WTC11 (cell line): ENCODE measurements at regions not wholly inside any gene's neighbourhood (a gene's known extent, or its start where the extent isn't known, plus 50 kb on each side); places are given as distances from the start of the nearest gene placed in this dataset.

Experiments used
- ATAC-seq: fragments of 200-7000 bp; cut with Tn5 transposase; 2 replicates; pipeline ENCODE4 v1.10.0; 2021; ENCODE audit warnings: mild to moderate bottlenecking, moderate library complexity
- CTCF ChIA-PET: fragments of 300-600 bp; sonication (Branson Sonifier 250); formaldehyde crosslinking; loops from one replicate; lab custom pipeline; 2021; ENCODE audit warnings: antibody characterized with exemption; lab: Charles Lee
- POLR2A ChIA-PET: fragments of 350-600 bp; sonication (Branson Sonifier 250); formaldehyde crosslinking; loops from one replicate; lab custom pipeline; 2021; ENCODE audit warnings: antibody characterized with exemption; lab: Charles Lee
- DNase-seq: peaks from one replicate; pipeline ENCODE4 v3.0.0; 2021; ENCODE audit warnings: low spot score
- H3K27ac Mint-ChIP-seq: 2 replicates; pipeline ENCODE4 v1.8.0; 2021; ENCODE audit warnings: mixed read lengths
- H3K27me3 Mint-ChIP-seq: 2 replicates; pipeline ENCODE4 v1.8.0; 2021; ENCODE audit warnings: low read depth, mild to moderate bottlenecking, moderate library complexity, mixed read lengths
- H3K36me3 Mint-ChIP-seq: 2 replicates; pipeline ENCODE4 v1.8.0; 2021; ENCODE audit warnings: mixed read lengths
- H3K4me1 Mint-ChIP-seq: 2 replicates; pipeline ENCODE4 v1.8.0; 2022; ENCODE audit warnings: mixed read lengths
- H3K4me3 Mint-ChIP-seq: 2 replicates; pipeline ENCODE4 v1.8.0; 2021; ENCODE audit warnings: mild to moderate bottlenecking, moderate library complexity, mixed read lengths
- H3K9me3 Mint-ChIP-seq: 2 replicates; pipeline ENCODE4 v1.8.0; 2021; ENCODE audit warnings: mixed read lengths
- ATF1 ChIP-seq: sonication (generic); formaldehyde crosslinking; IDR thresholded peaks from 2 replicates; pipeline ENCODE4 v1.8.1; 2023; ENCODE audit warnings: mild to moderate bottlenecking, moderate library complexity, missing genetic modification reagents
- CBFB ChIP-seq: sonication (generic); formaldehyde crosslinking; IDR thresholded peaks from 2 replicates; pipeline ENCODE4 v1.8.1; 2022; ENCODE audit warnings: mild to moderate bottlenecking, low read depth, missing genetic modification reagents
- CDX4 ChIP-seq: fragments of 250-450 bp; sonication (Bioruptor Pico); IDR thresholded peaks from 2 replicates; pipeline ENCODE4 v1.9.0; 2021; ENCODE audit warnings: moderate library complexity, mild to moderate bottlenecking, inconsistent platforms, borderline replicate concordance
- CTCF ChIP-seq: fragments of 200-600 bp; IDR thresholded peaks from 2 replicates; pipeline ENCODE4 v1.8.0; 2022; ENCODE audit warnings: antibody characterized with exemption
- FOXJ3 ChIP-seq: sonication (generic); formaldehyde crosslinking; IDR thresholded peaks from 2 replicates; pipeline ENCODE4 v1.9.0; 2021; ENCODE audit warnings: missing genetic modification reagents, mild to moderate bottlenecking, borderline replicate concordance
- GABPB1 ChIP-seq: sonication (generic); formaldehyde crosslinking; IDR thresholded peaks from 2 replicates; pipeline ENCODE4 v1.8.1; 2023; ENCODE audit warnings: mild to moderate bottlenecking, missing genetic modification reagents
- HMGA2 ChIP-seq: fragments of 250-450 bp; sonication (Bioruptor Pico); IDR thresholded peaks from 2 replicates; pipeline ENCODE4 v1.4.0; 2021; ENCODE audit warnings: mild to moderate bottlenecking, moderate library complexity
- NFE2L1 ChIP-seq: sonication (generic); formaldehyde crosslinking; IDR thresholded peaks from 2 replicates; pipeline ENCODE4 v1.8.1; 2023; ENCODE audit warnings: missing genetic modification reagents
- NFYB ChIP-seq: sonication (generic); formaldehyde crosslinking; conservative IDR thresholded peaks from 2 replicates; pipeline ENCODE4 v1.8.0; 2022; ENCODE audit warnings: low read depth, missing genetic modification reagents
- NR3C1 ChIP-seq: sonication (generic); formaldehyde crosslinking; conservative IDR thresholded peaks from 2 replicates; pipeline ENCODE4 v1.8.1; 2023; ENCODE audit warnings: low read depth, mild to moderate bottlenecking, missing genetic modification reagents
- OVOL2 ChIP-seq: fragments of 250-450 bp; sonication (Bioruptor Pico); IDR thresholded peaks from 2 replicates; pipeline ENCODE4 v1.9.0; 2021; ENCODE audit warnings: mild to moderate bottlenecking, borderline replicate concordance
- PREB ChIP-seq: sonication (generic); formaldehyde crosslinking; IDR thresholded peaks from 2 replicates; pipeline ENCODE4 v1.8.1; 2022; ENCODE audit warnings: mild to moderate bottlenecking, missing genetic modification reagents, moderate library complexity, borderline replicate concordance
- SMAD4 ChIP-seq: sonication (generic); formaldehyde crosslinking; IDR thresholded peaks from 2 replicates; pipeline ENCODE4 v1.8.0; 2022; ENCODE audit warnings: mild to moderate bottlenecking, missing genetic modification reagents
- TCF7 ChIP-seq: sonication (generic); formaldehyde crosslinking; IDR thresholded peaks from 2 replicates; pipeline ENCODE4 v1.8.0; 2022; ENCODE audit warnings: mild to moderate bottlenecking, low read depth, missing genetic modification reagents, moderate library complexity
- TEAD1 ChIP-seq: sonication (generic); formaldehyde crosslinking; IDR thresholded peaks from 2 replicates; pipeline ENCODE4 v1.8.0; 2022; ENCODE audit warnings: mild to moderate bottlenecking, missing genetic modification reagents
- TEAD4 ChIP-seq: sonication (generic); formaldehyde crosslinking; IDR thresholded peaks from 2 replicates; pipeline ENCODE4 v1.8.0; 2022; ENCODE audit warnings: mild to moderate bottlenecking, missing genetic modification reagents
- ZBTB21 ChIP-seq: sonication (generic); formaldehyde crosslinking; IDR thresholded peaks from 2 replicates; pipeline ENCODE4 v1.8.1; 2023; ENCODE audit warnings: mild to moderate bottlenecking, missing genetic modification reagents, borderline replicate concordance
- ZNF219 ChIP-seq: sonication (generic); formaldehyde crosslinking; IDR thresholded peaks from 2 replicates; pipeline ENCODE4 v1.8.0; 2023; ENCODE audit warnings: missing genetic modification reagents, mild to moderate bottlenecking, borderline replicate concordance
- ZNF263 ChIP-seq: sonication (generic); formaldehyde crosslinking; IDR thresholded peaks from 2 replicates; pipeline ENCODE4 v1.8.1; 2022; ENCODE audit warnings: low read depth, mild to moderate bottlenecking, moderate library complexity, missing genetic modification reagents
- ZNF317 ChIP-seq: sonication (generic); formaldehyde crosslinking; IDR thresholded peaks from 2 replicates; pipeline ENCODE4 v1.8.1; 2023; ENCODE audit warnings: low read depth, mild to moderate bottlenecking, moderate library complexity, missing genetic modification reagents, borderline replicate concordance
- ZNF416 ChIP-seq: fragments of 250-450 bp; sonication (Bioruptor Pico); IDR thresholded peaks from 2 replicates; pipeline ENCODE4 v1.9.0; 2021; ENCODE audit warnings: mild to moderate bottlenecking, inconsistent platforms
- TF ChIP-seq, protein P1 (sequence below): sonication (generic); formaldehyde crosslinking; IDR thresholded peaks from 2 replicates; pipeline ENCODE4 v1.8.0; 2023; ENCODE audit warnings: missing genetic modification reagents
- TF ChIP-seq, protein P2 (sequence below): fragments of 250-450 bp; sonication (Bioruptor Pico); IDR thresholded peaks from 2 replicates; pipeline ENCODE4 v1.9.0; 2021; ENCODE audit warnings: mild to moderate bottlenecking, borderline replicate concordance
- TF ChIP-seq, protein P3 (sequence below): sonication (generic); formaldehyde crosslinking; IDR thresholded peaks from 2 replicates; pipeline ENCODE4 v1.8.1; 2022; ENCODE audit warnings: mild to moderate bottlenecking, moderate library complexity, missing genetic modification reagents
- TF ChIP-seq, protein P4 (sequence below): sonication (generic); formaldehyde crosslinking; conservative IDR thresholded peaks from 2 replicates; pipeline ENCODE4 v1.8.1; 2023; ENCODE audit warnings: mild to moderate bottlenecking, low read depth, missing genetic modification reagents, moderate library complexity

GRCh38 chr5:120994112-120994511 is 530.0 kb downstream of the PRR16 start:
- H3K36me3 Mint-ChIP-seq, result no peaks in the 10 kb centered on the region
- no peak overlapping the region for H3K4me3 Mint-ChIP-seq
- H3K27ac Mint-ChIP-seq, result no peak overlapping the region
- DNase-seq (no peak), ATAC-seq (no peak)
- no peaks in the 10 kb centered on the region for H3K4me1 Mint-ChIP-seq
- POLR2A ChIA-PET, result no interaction called here
- CTCF ChIA-PET, result no interaction called here
- TF ChIP-seq, protein P1, sequence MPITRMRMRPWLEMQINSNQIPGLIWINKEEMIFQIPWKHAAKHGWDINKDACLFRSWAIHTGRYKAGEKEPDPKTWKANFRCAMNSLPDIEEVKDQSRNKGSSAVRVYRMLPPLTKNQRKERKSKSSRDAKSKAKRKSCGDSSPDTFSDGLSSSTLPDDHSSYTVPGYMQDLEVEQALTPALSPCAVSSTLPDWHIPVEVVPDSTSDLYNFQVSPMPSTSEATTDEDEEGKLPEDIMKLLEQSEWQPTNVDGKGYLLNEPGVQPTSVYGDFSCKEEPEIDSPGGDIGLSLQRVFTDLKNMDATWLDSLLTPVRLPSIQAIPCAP (CRISPR knock-in tag), result no peak
- TF ChIP-seq, protein P2, sequence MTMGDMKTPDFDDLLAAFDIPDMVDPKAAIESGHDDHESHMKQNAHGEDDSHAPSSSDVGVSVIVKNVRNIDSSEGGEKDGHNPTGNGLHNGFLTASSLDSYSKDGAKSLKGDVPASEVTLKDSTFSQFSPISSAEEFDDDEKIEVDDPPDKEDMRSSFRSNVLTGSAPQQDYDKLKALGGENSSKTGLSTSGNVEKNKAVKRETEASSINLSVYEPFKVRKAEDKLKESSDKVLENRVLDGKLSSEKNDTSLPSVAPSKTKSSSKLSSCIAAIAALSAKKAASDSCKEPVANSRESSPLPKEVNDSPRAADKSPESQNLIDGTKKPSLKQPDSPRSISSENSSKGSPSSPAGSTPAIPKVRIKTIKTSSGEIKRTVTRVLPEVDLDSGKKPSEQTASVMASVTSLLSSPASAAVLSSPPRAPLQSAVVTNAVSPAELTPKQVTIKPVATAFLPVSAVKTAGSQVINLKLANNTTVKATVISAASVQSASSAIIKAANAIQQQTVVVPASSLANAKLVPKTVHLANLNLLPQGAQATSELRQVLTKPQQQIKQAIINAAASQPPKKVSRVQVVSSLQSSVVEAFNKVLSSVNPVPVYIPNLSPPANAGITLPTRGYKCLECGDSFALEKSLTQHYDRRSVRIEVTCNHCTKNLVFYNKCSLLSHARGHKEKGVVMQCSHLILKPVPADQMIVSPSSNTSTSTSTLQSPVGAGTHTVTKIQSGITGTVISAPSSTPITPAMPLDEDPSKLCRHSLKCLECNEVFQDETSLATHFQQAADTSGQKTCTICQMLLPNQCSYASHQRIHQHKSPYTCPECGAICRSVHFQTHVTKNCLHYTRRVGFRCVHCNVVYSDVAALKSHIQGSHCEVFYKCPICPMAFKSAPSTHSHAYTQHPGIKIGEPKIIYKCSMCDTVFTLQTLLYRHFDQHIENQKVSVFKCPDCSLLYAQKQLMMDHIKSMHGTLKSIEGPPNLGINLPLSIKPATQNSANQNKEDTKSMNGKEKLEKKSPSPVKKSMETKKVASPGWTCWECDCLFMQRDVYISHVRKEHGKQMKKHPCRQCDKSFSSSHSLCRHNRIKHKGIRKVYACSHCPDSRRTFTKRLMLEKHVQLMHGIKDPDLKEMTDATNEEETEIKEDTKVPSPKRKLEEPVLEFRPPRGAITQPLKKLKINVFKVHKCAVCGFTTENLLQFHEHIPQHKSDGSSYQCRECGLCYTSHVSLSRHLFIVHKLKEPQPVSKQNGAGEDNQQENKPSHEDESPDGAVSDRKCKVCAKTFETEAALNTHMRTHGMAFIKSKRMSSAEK (CRISPR knock-in tag), result no peak
- TF ChIP-seq NFE2L1 (CRISPR knock-in tag), result no peak
- TF ChIP-seq OVOL2 (CRISPR knock-in tag), result no peak
- no peak for TF ChIP-seq TEAD4
- no peak for TF ChIP-seq FOXJ3
- TF ChIP-seq HMGA2 (CRISPR knock-in tag), result no peak
- TF ChIP-seq, protein P3, sequence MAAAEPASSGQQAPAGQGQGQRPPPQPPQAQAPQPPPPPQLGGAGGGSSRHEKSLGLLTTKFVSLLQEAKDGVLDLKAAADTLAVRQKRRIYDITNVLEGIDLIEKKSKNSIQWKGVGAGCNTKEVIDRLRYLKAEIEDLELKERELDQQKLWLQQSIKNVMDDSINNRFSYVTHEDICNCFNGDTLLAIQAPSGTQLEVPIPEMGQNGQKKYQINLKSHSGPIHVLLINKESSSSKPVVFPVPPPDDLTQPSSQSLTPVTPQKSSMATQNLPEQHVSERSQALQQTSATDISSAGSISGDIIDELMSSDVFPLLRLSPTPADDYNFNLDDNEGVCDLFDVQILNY (CRISPR knock-in tag), result no peak
- TF ChIP-seq GABPB1, result no peak
- no peak for TF ChIP-seq TEAD1 (CRISPR knock-in tag)
- no peak for TF ChIP-seq TCF7 (CRISPR knock-in tag)
- TF ChIP-seq ZNF317, result no peak
- no peak for TF ChIP-seq CDX4 (CRISPR knock-in tag)
- H3K9me3 Mint-ChIP-seq, result no peaks in the 10 kb centered on the region
- H3K27me3 Mint-ChIP-seq, result no peaks in the 10 kb centered on the region

GRCh38 chr5:120999550-120999949 is 535.5 kb downstream of the PRR16 start:
- H3K36me3 Mint-ChIP-seq, result no peaks in the 10 kb centered on the region
- DNase-seq (no peak), ATAC-seq (no peak)
- no peak overlapping the region for H3K27ac Mint-ChIP-seq
- H3K27me3 Mint-ChIP-seq, result no peaks in the 10 kb centered on the region
- H3K4me3 Mint-ChIP-seq, result no peak overlapping the region
- CTCF ChIA-PET, result no interaction called here
- H3K4me1 Mint-ChIP-seq, result no peaks in the 10 kb centered on the region
- H3K9me3 Mint-ChIP-seq, result no peaks in the 10 kb centered on the region
- POLR2A ChIA-PET, result no interaction called here
- TF ChIP-seq SMAD4 (CRISPR knock-in tag) (no peak), NR3C1 (CRISPR knock-in tag) (no peak), ZBTB21 (no peak), CTCF (no peak), ATF1 (CRISPR knock-in tag) (no peak), PREB (CRISPR knock-in tag) (no peak), ZNF219 (no peak), ZNF263 (CRISPR knock-in tag) (no peak), GABPB1 (no peak), ZNF416 (CRISPR knock-in tag) (no peak), CBFB (CRISPR knock-in tag) (no peak), NFYB (no peak), OVOL2 (CRISPR knock-in tag) (no peak)
- TF ChIP-seq, protein P4, sequence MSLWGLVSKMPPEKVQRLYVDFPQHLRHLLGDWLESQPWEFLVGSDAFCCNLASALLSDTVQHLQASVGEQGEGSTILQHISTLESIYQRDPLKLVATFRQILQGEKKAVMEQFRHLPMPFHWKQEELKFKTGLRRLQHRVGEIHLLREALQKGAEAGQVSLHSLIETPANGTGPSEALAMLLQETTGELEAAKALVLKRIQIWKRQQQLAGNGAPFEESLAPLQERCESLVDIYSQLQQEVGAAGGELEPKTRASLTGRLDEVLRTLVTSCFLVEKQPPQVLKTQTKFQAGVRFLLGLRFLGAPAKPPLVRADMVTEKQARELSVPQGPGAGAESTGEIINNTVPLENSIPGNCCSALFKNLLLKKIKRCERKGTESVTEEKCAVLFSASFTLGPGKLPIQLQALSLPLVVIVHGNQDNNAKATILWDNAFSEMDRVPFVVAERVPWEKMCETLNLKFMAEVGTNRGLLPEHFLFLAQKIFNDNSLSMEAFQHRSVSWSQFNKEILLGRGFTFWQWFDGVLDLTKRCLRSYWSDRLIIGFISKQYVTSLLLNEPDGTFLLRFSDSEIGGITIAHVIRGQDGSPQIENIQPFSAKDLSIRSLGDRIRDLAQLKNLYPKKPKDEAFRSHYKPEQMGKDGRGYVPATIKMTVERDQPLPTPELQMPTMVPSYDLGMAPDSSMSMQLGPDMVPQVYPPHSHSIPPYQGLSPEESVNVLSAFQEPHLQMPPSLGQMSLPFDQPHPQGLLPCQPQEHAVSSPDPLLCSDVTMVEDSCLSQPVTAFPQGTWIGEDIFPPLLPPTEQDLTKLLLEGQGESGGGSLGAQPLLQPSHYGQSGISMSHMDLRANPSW (CRISPR knock-in tag), result no peak
